ENCODE measurements at regions not wholly inside any gene's neighbourhood (a gene's known extent, or its start where the extent isn't known, plus 50 kb on each side); places are given as distances from the start of the nearest gene placed in this dataset.

GRCh38 chr17:77385750-77386501 is 245.2 kb downstream of the SEC14L1 start:
- H3K4me3 ChIP-seq (ENCODE audit: low read depth, low read length) = no peak overlapping the region
- TF ChIP-seq CTCF (conservative IDR thresholded peaks at IDR 0.05; ENCODE audit: low read depth, low read length) = no peak
- no peak for DNase-seq (ENCODE audit: low read depth)

DNA sequence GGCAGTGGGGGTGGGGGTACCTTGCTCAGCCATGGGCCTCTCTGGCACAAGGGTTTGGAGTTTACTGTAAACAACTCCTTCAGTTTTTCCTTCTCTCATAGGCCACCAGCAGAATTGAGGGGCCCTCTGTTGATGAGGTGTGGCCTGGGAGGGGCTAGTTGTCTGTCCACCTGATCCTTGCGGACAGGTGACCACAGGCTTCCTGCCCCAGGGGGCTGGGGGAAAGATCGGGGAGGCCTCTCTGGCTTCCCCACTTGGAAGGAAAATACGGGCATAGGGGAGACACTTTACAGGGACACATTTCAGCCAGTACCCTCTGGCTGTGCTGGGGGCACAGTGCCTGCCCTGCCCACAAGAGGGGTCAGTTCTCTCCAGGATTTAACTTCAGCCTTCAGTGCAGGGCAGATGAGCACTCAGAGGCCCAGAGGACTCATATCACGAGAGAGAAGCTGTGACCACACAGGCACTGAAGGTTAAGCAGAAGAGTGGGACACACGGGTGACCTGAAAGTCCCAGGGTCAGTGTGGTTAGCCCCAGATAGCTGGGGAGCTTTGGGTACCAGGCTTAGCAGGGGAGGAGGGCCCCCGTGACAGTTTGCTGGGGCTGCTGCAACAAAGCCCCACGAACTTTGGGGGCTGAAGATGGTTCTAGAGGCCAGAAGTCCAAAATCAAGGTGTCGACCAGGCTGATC is 245.9 kb downstream of the SEC14L1 start:
- no peak for TF ChIP-seq CTCF (conservative IDR thresholded peaks at IDR 0.05; ENCODE audit: low read depth, low read length)
- no peak for DNase-seq (ENCODE audit: low read depth)
- no peak overlapping the region for H3K4me3 ChIP-seq (ENCODE audit: low read depth, low read length)

- H3K4me3 ChIP-seq (ENCODE audit: low read depth, low read length) = no peak overlapping the region
- no peak for DNase-seq (ENCODE audit: low read depth)
Observed at GRCh38 chr17:77387891-77388290, 247.1 kb downstream of the SEC14L1 start.

GRCh38 chr17:77388384-77389306 is 247.9 kb downstream of the SEC14L1 start:
- no peak for DNase-seq (ENCODE audit: low read depth)
- no peak for TF ChIP-seq CTCF (conservative IDR thresholded peaks at IDR 0.05; ENCODE audit: low read depth, low read length)
- H3K4me3 ChIP-seq (ENCODE audit: low read depth, low read length) = no peak overlapping the region

More at GRCh38 chr17:77387891-77388290, 247.1 kb downstream of the SEC14L1 start:
- TF ChIP-seq CTCF (conservative IDR thresholded peaks at IDR 0.05; ENCODE audit: low read depth, low read length) = no peak

GRCh38 chr17:77390870-77391269 is 250.1 kb downstream of the SEC14L1 start:
- DNase-seq (ENCODE audit: low read depth) = no peak
- no peak for TF ChIP-seq CTCF (conservative IDR thresholded peaks at IDR 0.05; ENCODE audit: low read depth, low read length)
- no peak overlapping the region for H3K4me3 ChIP-seq (ENCODE audit: low read depth, low read length)

GRCh38 chr17:77391668-77392375 is 251.1 kb downstream of the SEC14L1 start:
- peak; percentile 93 for DNase-seq (ENCODE audit: low read depth)
- H3K4me3 ChIP-seq (ENCODE audit: low read depth, low read length) = no peak overlapping the region
- TF ChIP-seq CTCF (conservative IDR thresholded peaks at IDR 0.05; ENCODE audit: low read depth, low read length) = no peak
